ENCODE measurements at regions not wholly inside any gene's neighbourhood (a gene's known extent, or its start where the extent isn't known, plus 50 kb on each side); places are given as distances from the start of the nearest gene placed in this dataset.

- no peak for TF ChIP-seq CTCF (IDR thresholded peaks at IDR 0.05; ENCODE audit: poor library complexity)
- TF ChIP-seq EZH2phosphoT487 (IDR thresholded peaks at IDR 0.05; ENCODE audit: low read depth, severe bottlenecking, unreplicated experiment): no peak
Measured at GRCh38 chr5:56506211-56506965, 273.3 kb upstream of the ANKRD55 start.
